ENCODE measurements at regions not wholly inside any gene's neighbourhood (a gene's known extent, or its start where the extent isn't known, plus 50 kb on each side); places are given as distances from the start of the nearest gene placed in this dataset.
A peak's percentile ranks its signal among the peaks of the same experiment; 100 is the strongest.

DNA sequence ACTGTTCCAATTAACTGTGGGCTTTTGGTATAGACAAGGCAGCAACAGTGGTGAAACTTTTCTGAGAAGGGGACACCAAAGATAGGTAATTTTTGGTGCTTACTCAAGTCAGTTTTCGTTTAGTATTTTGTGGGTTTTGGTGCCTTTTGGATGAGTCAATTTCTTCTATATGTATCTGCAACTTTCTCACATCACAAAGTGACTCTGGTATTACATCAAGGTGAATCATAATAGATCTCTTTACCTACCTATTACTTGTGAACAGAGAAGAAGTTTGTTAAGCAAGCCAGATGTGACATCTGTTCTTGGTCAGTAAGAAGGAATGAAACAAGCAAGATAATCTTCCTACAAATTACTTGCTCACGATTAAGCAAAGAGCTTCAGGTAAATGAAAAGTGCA, 732.4 kb upstream of the DPPA4 start:
- DNase-seq (ENCODE audit: low read depth), result peak; percentile 2
- TF ChIP-seq, protein P1, sequence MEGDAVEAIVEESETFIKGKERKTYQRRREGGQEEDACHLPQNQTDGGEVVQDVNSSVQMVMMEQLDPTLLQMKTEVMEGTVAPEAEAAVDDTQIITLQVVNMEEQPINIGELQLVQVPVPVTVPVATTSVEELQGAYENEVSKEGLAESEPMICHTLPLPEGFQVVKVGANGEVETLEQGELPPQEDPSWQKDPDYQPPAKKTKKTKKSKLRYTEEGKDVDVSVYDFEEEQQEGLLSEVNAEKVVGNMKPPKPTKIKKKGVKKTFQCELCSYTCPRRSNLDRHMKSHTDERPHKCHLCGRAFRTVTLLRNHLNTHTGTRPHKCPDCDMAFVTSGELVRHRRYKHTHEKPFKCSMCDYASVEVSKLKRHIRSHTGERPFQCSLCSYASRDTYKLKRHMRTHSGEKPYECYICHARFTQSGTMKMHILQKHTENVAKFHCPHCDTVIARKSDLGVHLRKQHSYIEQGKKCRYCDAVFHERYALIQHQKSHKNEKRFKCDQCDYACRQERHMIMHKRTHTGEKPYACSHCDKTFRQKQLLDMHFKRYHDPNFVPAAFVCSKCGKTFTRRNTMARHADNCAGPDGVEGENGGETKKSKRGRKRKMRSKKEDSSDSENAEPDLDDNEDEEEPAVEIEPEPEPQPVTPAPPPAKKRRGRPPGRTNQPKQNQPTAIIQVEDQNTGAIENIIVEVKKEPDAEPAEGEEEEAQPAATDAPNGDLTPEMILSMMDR (conservative IDR thresholded peaks at IDR 0.05; ENCODE audit: control insufficient read depth, insufficient read depth, low read depth, low read length), result no peak
- H3K4me3 ChIP-seq (ENCODE audit: control insufficient read depth, low read depth, low read length), result no peak overlapping the region

DNA sequence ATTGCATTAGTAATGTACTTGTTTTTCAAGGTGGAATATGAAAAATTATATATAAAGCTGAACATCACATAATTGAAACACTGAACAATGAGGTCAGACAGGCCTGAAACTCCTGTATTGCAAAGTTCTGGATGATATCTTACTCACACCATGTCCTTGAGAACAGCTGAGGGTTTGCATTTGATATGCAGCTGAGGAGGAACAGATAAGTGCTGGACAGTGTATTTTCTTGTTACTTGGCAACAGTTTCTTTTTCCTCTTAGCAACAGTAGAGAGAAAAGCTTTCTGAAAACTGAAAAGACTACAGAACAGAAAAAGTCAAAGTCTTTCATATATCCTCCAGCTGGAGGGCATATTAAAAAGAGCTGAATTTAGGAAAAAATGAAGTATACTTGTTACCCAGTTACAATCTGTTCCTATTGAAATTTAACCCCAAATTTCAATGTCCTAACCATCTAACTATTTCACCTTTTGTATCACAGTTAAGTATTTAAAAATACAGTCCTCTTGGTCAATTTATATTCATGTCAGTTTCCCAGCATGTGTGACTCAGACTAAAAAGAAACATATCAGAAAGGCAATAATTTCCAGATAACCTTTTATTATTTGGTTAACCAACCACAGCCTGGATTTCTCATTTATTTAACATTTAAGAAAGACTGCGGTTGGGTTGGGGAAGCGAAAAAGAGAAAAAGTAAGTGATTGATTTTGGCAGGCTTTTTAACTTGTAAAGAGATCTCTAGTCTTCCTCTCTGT, 733.0 kb upstream of the DPPA4 start:
- no peak overlapping the region for H3K4me3 ChIP-seq (ENCODE audit: control insufficient read depth, low read depth, low read length)
- TF ChIP-seq, protein P1 (conservative IDR thresholded peaks at IDR 0.05; ENCODE audit: control insufficient read depth, insufficient read depth, low read depth, low read length), result no peak
- DNase-seq (ENCODE audit: low read depth), result peak; percentile 0

DNA sequence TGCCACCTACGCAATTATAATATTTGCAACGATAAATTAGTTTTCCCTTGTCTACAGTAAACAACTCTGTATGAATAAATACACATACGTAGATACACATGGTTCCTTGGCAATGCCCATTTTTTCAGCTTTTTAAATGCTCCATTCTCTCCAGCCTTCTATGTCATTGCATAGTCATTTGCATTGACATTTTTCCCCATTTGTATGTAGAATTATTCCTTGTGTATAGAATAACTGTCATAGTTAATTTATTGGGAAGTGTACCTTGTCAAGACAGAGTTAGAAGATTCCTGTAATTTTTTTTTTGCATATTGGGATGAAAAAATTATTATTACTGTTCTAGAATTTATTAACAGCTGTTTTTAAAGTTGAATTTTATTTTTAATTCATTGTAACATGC, 736.7 kb upstream of the DPPA4 start:
- DNase-seq (ENCODE audit: low read depth), result no peak
- no peak overlapping the region for H3K4me3 ChIP-seq (ENCODE audit: control insufficient read depth, low read depth, low read length)
- TF ChIP-seq, protein P1 (conservative IDR thresholded peaks at IDR 0.05; ENCODE audit: control insufficient read depth, insufficient read depth, low read depth, low read length), result no peak

DNA sequence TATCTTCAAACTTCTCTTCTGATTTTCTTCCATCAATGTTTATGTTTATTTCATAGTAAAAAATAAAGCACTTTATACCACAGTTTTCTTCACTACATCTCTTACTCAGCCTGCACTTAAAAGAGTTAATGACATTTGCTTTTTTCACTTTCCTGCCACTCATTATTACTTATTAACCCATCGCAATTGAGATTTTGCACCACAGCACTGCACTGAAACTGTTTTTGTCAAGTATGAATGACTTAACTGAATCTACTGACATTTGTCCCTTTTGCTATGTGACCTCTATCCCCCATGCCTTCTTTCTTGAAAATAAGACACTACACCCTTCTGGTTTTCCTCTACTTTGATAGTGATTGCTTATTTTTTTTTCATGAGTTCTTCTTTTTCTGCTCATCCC, 739.7 kb upstream of the DPPA4 start:
- no peak overlapping the region for H3K4me3 ChIP-seq (ENCODE audit: control insufficient read depth, low read depth, low read length)
- no peak for DNase-seq (ENCODE audit: low read depth)
- TF ChIP-seq, protein P1 (conservative IDR thresholded peaks at IDR 0.05; ENCODE audit: control insufficient read depth, insufficient read depth, low read depth, low read length), result no peak

DNA sequence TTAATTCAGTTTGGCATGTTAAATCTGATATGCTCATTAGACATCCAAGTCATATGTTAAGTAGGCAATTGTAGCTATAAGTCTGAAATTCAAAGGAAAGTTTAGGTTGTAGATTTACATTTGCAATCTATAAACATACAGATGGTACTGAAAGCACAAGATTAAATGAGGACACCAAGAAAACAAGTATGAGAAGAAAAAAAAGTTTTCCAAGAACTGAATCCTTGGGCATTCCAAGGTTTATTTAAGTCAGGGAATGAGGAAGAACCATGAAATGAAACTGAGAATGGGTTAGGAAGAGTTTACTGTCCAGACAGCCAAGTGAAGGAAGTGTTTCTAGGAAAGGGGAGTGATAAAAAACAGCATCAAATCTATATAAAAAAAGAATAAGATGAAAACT, 756.1 kb upstream of the DPPA4 start:
- TF ChIP-seq, protein P1 (conservative IDR thresholded peaks at IDR 0.05; ENCODE audit: control insufficient read depth, insufficient read depth, low read depth, low read length), result no peak
- no peak overlapping the region for H3K4me3 ChIP-seq (ENCODE audit: control insufficient read depth, low read depth, low read length)
- no peak for DNase-seq (ENCODE audit: low read depth)

DNA sequence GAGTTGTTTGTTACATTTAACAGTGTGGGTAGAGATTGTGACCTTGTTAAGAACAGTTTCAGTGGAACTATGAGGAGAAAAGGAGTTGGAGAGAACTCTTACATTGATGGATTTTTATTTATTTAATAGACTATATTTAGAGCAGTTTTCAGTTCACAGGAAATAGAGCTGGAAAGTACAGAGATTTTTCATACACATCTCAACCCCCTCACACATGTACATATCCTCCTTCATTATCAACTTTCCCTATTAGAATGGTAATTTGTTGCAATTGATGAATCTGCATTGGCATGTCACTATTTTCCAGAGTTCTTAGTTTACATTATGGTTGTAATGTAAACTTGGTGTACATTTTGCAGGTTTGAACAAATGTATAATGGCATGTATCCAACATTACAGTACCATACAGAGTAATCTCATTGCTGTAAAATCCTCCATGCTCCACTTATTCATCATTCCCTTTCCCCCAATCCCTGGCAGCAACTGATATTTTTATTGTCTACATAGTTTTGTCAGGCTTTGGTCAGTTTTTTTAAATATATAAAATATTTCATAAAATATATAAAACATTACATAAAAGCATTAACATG, 756.6 kb upstream of the DPPA4 start:
- no peak overlapping the region for H3K4me3 ChIP-seq (ENCODE audit: control insufficient read depth, low read depth, low read length)
- DNase-seq (ENCODE audit: low read depth), result no peak

More for the DNA sequence above, 756.6 kb upstream of the DPPA4 start:
- TF ChIP-seq, protein P1 (conservative IDR thresholded peaks at IDR 0.05; ENCODE audit: control insufficient read depth, insufficient read depth, low read depth, low read length), result no peak
